ENCODE measurements at regions not wholly inside any gene's neighbourhood (a gene's known extent, or its start where the extent isn't known, plus 50 kb on each side); places are given as distances from the start of the nearest gene placed in this dataset.

DNA sequence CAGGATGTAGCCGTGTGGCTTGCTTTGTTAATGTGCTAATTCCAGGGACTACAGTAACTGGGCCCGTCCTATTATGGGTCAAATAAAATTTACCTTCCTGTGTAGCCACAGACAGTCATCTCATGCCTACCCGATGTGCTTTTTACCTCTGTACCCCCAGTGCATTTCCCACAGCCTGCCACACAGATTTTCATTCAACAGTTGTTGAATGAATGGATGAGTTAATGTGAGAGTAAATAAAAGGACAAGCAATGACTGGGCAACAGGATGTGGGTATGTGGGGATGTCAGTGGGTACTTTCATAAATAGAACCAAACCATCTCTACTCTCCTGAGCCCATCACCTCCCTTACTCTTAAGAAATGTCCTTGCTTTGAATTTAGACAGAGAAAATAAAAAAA, 441.2 kb upstream of the ZNF462 start:
- no peak for TF ChIP-seq CTCF (IDR thresholded peaks at IDR 0.05)
- TF ChIP-seq POLR2A (IDR thresholded peaks at IDR 0.05) = no peak
- Histone ChIP-seq H3K4me3 (no peak overlapping the region), H3K36me3 (replicated peaks in 1 of 2; ENCODE audit: insufficient read depth in 1 of 2, low read depth in 2 of 2) (no peaks in the 10 kb centered on the region), H3K27me3 (no peaks in the 10 kb centered on the region), H3K4me1 (no peaks in the 10 kb centered on the region), H3K9me3 (no peaks in the 10 kb centered on the region), H3K27ac (no peak overlapping the region)
- no peak for ATAC-seq
- 41 to 59% methylated on average over 3 of the region's 3 CpGs for WGBS, 2 donors
- DNase-seq = no peak
- intact Hi-C loops (cut with DNase I) = no loop called here

DNA sequence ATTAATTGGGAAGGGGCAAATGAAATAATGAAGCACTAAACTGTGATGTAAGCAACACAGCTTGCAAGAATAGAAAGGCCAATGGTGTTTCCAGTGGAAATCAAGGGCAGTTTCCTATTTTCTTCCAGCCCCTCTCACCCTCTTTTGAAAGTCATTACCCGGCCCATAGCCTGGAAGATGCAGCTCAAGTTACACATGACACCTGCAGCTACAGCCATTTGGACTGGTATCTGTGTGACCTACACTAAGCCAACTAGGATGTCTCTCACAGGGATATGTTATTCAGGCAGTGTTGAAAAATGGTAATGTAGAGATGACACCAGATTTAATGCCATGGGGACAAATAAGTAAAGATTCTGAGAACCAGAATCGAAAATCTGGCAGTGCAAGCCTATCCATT, 439.4 kb upstream of the ZNF462 start:
- DNase-seq = no peak
- WGBS, 2 donors = 52 to 69% methylated on average over 2 of the region's 2 CpGs
- no peak for ATAC-seq
- no peak overlapping the region for H3K4me3 ChIP-seq
- H3K36me3 ChIP-seq (replicated peaks in 1 of 2; ENCODE audit: insufficient read depth in 1 of 2, low read depth in 2 of 2) = no peaks in the 10 kb centered on the region
- H3K4me1 ChIP-seq = no peaks in the 10 kb centered on the region
- H3K9me3 ChIP-seq = no peaks in the 10 kb centered on the region
- H3K27me3 ChIP-seq = no peaks in the 10 kb centered on the region
- TF ChIP-seq POLR2A (IDR thresholded peaks at IDR 0.05) (no peak), CTCF (IDR thresholded peaks at IDR 0.05) (no peak)
- no peak overlapping the region for H3K27ac ChIP-seq
- intact Hi-C loops (cut with DNase I) = no loop called here

GRCh38 chr9:106432631-106433030, 430.3 kb upstream of the ZNF462 start:
- TF ChIP-seq POLR2A (IDR thresholded peaks at IDR 0.05) (no peak), CTCF (IDR thresholded peaks at IDR 0.05) (no peak)
- no peak for DNase-seq
- intact Hi-C loops (cut with DNase I) = no loop called here
- ATAC-seq = no peak
- no peak overlapping the region for H3K4me3 ChIP-seq
- H3K4me1 ChIP-seq = no peaks in the 10 kb centered on the region
- H3K36me3 ChIP-seq (replicated peaks in 1 of 2; ENCODE audit: insufficient read depth in 1 of 2, low read depth in 2 of 2) = no peaks in the 10 kb centered on the region
- no peak overlapping the region for H3K27ac ChIP-seq
- no peaks in the 10 kb centered on the region for H3K27me3 ChIP-seq
- H3K9me3 ChIP-seq = no peaks in the 10 kb centered on the region
- 42 to 44% methylated on average over 1 of the region's 1 CpG for WGBS, 2 donors

DNA sequence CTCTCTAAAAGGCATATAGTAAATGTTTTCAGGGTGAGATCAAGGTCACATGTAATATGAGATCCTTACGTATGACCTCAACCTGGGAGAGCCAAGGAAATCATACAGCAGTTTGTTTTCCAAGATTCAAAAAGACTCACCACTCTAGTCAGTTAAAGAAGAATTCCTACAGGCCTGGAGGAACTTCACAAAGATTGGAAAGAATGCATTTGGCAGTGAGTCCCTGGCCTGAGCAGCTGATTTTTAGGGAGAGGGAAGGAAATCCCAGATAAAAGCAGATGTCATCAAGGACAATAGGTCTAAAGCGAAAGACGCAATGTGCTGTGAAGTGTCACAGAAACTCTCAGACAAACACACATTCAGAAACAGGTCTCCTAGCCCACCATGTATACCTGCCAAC, 424.0 kb upstream of the ZNF462 start:
- 49 to 60% methylated on average over 3 of the region's 3 CpGs for WGBS, 2 donors
- H3K4me3 ChIP-seq = no peak overlapping the region
- H3K36me3 ChIP-seq (replicated peaks in 1 of 2; ENCODE audit: insufficient read depth in 1 of 2, low read depth in 2 of 2) = no peaks in the 10 kb centered on the region
- no peak overlapping the region for H3K27ac ChIP-seq
- no peaks in the 10 kb centered on the region for H3K4me1 ChIP-seq
- no peak for ATAC-seq
- no peaks in the 10 kb centered on the region for H3K9me3 ChIP-seq
- no peak for DNase-seq
- no peaks in the 10 kb centered on the region for H3K27me3 ChIP-seq
- TF ChIP-seq CTCF (IDR thresholded peaks at IDR 0.05) (no peak), POLR2A (IDR thresholded peaks at IDR 0.05) (no peak)
- intact Hi-C loops (cut with DNase I) = no loop called here

DNA sequence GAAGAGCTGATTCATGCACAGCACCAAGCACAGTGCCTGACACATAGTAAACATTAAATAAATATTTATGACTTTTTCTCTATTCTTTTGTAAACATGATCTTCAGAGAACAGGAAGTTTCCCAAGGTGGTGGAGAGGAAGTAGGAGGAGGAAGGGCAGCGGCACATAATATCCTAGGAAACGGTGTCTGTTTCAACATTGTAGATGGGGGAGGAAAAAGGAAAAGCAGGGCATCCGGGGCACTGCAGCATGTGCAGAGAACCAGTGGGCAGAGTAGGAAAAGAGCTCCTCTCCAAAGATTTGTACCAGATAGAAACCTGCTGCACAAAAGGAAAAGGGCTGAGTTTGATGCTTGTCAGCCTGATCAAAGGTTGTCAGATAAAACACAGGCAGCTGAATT, 421.7 kb upstream of the ZNF462 start:
- no peak for ATAC-seq
- H3K27me3 ChIP-seq = no peaks in the 10 kb centered on the region
- H3K4me3 ChIP-seq = no peak overlapping the region
- H3K36me3 ChIP-seq (replicated peaks in 1 of 2; ENCODE audit: insufficient read depth in 1 of 2, low read depth in 2 of 2) = no peaks in the 10 kb centered on the region
- no peaks in the 10 kb centered on the region for H3K9me3 ChIP-seq
- intact Hi-C loops (cut with DNase I) = no loop called here
- no peaks in the 10 kb centered on the region for H3K4me1 ChIP-seq
- no peak overlapping the region for H3K27ac ChIP-seq
- TF ChIP-seq CTCF (IDR thresholded peaks at IDR 0.05) = no peak
- no peak for TF ChIP-seq POLR2A (IDR thresholded peaks at IDR 0.05)
- no peak for DNase-seq
- WGBS, 2 donors = 67 to 72% methylated on average over 3 of the region's 3 CpGs
